ENCODE measurements at regions not wholly inside any gene's neighbourhood (a gene's known extent, or its start where the extent isn't known, plus 50 kb on each side); places are given as distances from the start of the nearest gene placed in this dataset.
"Not testable (repeated sequence)": the region's sequence is repeated elsewhere in the genome, so short reads cannot be mapped to it uniquely, and the experiment has no call there.

- intact Hi-C loops (cut with micrococcal nuclease): no loop called here
- Histone ChIP-seq H3K79me2 (ENCODE audit: insufficient read depth, low read length) (no peaks in the 10 kb centered on the region), H3K9me3 (replicated peaks in 1 of 2; ENCODE audit: control insufficient read depth in 1 of 2, insufficient read depth in 1 of 2, low read length in 2 of 2) (no peaks in the 10 kb centered on the region), H3K36me3 (replicated peaks in 1 of 2; ENCODE audit: control insufficient read depth in 1 of 2, insufficient read depth in 2 of 2, low read length in 2 of 2) (no peaks in the 10 kb centered on the region), H3K4me1 (ENCODE audit: control insufficient read depth in 1 of 2, insufficient read depth in 2 of 2, low read length in 2 of 2) (no peaks in the 10 kb centered on the region), H3K4me2 (replicated peaks; ENCODE audit: extremely low read depth, low read length, poor library complexity, severe bottlenecking) (no peak overlapping the region), H3K4me3 (replicated peaks in 1 of 3; ENCODE audit: low read depth in 2 of 3, low read length in 3 of 3) (no peak overlapping the region), H4K20me1 (ENCODE audit: insufficient read depth, low read length) (no peaks in the 10 kb centered on the region), H2AFZ (ENCODE audit: insufficient read depth, low read depth, low read length, poor library complexity, severe bottlenecking) (no peak overlapping the region), H3K9ac (ENCODE audit: insufficient read depth, low read length, poor library complexity, severe bottlenecking) (no peak overlapping the region), H3K27me3 (ENCODE audit: control insufficient read depth in 2 of 2, insufficient read depth in 2 of 2, low read length in 2 of 2) (no peaks in the 10 kb centered on the region), H3K27ac (ENCODE audit: low read depth in 1 of 2, low read length in 2 of 2) (no peak overlapping the region)
- Mint-ChIP-seq H3K9me3 (peaks cover 0 to 3% (median 0%) of the 10 kb centered on the region in 7 donors), H3K4me3 (no peak overlapping the region), H3K27me3 (ENCODE audit: low read depth in 3 of 3) (no peaks in the 10 kb centered on the region), H3K27ac (no peak overlapping the region), H3K36me3 (no peaks in the 10 kb centered on the region), H3K4me1 (no peaks in the 10 kb centered on the region)
- TF ChIP-seq, protein P1, sequence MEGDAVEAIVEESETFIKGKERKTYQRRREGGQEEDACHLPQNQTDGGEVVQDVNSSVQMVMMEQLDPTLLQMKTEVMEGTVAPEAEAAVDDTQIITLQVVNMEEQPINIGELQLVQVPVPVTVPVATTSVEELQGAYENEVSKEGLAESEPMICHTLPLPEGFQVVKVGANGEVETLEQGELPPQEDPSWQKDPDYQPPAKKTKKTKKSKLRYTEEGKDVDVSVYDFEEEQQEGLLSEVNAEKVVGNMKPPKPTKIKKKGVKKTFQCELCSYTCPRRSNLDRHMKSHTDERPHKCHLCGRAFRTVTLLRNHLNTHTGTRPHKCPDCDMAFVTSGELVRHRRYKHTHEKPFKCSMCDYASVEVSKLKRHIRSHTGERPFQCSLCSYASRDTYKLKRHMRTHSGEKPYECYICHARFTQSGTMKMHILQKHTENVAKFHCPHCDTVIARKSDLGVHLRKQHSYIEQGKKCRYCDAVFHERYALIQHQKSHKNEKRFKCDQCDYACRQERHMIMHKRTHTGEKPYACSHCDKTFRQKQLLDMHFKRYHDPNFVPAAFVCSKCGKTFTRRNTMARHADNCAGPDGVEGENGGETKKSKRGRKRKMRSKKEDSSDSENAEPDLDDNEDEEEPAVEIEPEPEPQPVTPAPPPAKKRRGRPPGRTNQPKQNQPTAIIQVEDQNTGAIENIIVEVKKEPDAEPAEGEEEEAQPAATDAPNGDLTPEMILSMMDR (IDR thresholded peaks at IDR 0.05): no peak
- DNase-seq: no peak
- WGBS (ENCODE audit: insufficient coverage): no CpG with 5 or more reads among the region's 2 CpGs
These were observed 679.7 kb downstream of the ZEB2 start for GRCh38 chr2:143840194-143840593.

DNA sequence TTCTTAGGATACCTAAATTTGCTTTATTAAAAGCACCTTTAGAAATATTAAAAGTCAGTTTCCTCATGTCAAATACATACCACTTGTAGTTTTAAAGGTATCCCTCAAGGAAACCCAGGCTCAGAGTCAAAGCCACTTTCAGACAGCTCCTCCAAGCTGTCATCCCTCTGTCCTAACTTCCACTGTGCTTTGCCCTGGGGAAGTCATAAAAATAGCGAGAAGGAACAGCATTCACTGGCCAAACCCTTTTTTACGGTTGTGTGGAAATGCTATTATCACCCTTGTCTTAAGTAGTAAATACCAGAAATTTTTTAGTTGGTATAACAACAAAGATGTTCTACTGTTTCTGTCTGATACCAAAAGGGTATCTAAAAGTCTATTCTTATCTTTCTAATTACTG is 680.5 kb downstream of the ZEB2 start:
- Histone ChIP-seq H3K27me3 (ENCODE audit: control insufficient read depth in 2 of 2, insufficient read depth in 2 of 2, low read length in 2 of 2) (no peaks in the 10 kb centered on the region), H3K9ac (ENCODE audit: insufficient read depth, low read length, poor library complexity, severe bottlenecking) (no peak overlapping the region), H4K20me1 (ENCODE audit: insufficient read depth, low read length) (no peaks in the 10 kb centered on the region), H3K79me2 (ENCODE audit: insufficient read depth, low read length) (no peaks in the 10 kb centered on the region), H3K4me1 (ENCODE audit: control insufficient read depth in 1 of 2, insufficient read depth in 2 of 2, low read length in 2 of 2) (no peaks in the 10 kb centered on the region), H3K9me3 (replicated peaks in 1 of 2; ENCODE audit: control insufficient read depth in 1 of 2, insufficient read depth in 1 of 2, low read length in 2 of 2) (no peaks in the 10 kb centered on the region), H3K4me2 (replicated peaks; ENCODE audit: extremely low read depth, low read length, poor library complexity, severe bottlenecking) (no peak overlapping the region), H2AFZ (ENCODE audit: insufficient read depth, low read depth, low read length, poor library complexity, severe bottlenecking) (no peak overlapping the region), H3K4me3 (replicated peaks in 1 of 3; ENCODE audit: low read depth in 2 of 3, low read length in 3 of 3) (no peak overlapping the region), H3K36me3 (replicated peaks in 1 of 2; ENCODE audit: control insufficient read depth in 1 of 2, insufficient read depth in 2 of 2, low read length in 2 of 2) (no peaks in the 10 kb centered on the region), H3K27ac (ENCODE audit: low read depth in 1 of 2, low read length in 2 of 2) (no peak overlapping the region)
- Mint-ChIP-seq H3K4me1 (no peaks in the 10 kb centered on the region), H3K9me3 (peaks cover 0 to 3% (median 0%) of the 10 kb centered on the region in 7 donors), H3K36me3 (no peaks in the 10 kb centered on the region), H3K27me3 (ENCODE audit: low read depth in 3 of 3) (no peaks in the 10 kb centered on the region), H3K27ac (no peak overlapping the region), H3K4me3 (no peak overlapping the region)
- DNase-seq: no peak
- intact Hi-C loops (cut with micrococcal nuclease): no loop called here
- no CpG with 5 or more reads among the region's 2 CpGs for WGBS (ENCODE audit: insufficient coverage)
- TF ChIP-seq, protein P1 (IDR thresholded peaks at IDR 0.05): no peak

DNA sequence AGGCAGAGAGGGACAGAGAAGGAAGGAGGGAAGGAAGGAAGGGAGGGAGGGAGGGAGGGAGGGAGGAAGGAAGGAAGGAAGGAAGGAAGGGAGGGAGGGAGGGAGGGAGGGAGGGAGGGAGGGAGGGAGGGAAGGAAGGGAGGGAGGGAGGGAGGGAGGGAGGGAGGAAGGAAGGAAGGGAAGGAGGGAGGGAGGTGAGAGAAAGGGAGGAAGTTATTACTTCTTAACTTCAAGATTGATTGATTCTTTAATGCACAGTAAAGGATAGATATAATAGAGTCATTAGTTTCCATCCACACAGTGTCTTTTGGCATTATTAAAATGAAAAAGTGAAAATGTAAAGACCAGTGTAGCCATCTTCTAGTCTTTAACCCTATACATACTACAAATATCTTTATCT is 682.9 kb downstream of the ZEB2 start:
- H3K4me3 Mint-ChIP-seq; H3K9me3 ChIP-seq (replicated peaks in 1 of 2; ENCODE audit: control insufficient read depth in 1 of 2, insufficient read depth in 1 of 2, low read length in 2 of 2); H4K20me1 ChIP-seq (ENCODE audit: insufficient read depth, low read length); intact Hi-C loops (cut with micrococcal nuclease); H3K27ac Mint-ChIP-seq; H3K79me2 ChIP-seq (ENCODE audit: insufficient read depth, low read length); H3K36me3 ChIP-seq (replicated peaks in 1 of 2; ENCODE audit: control insufficient read depth in 1 of 2, insufficient read depth in 2 of 2, low read length in 2 of 2); H3K4me3 ChIP-seq (replicated peaks in 1 of 3; ENCODE audit: low read depth in 2 of 3, low read length in 3 of 3); H3K4me1 Mint-ChIP-seq; H3K27me3 Mint-ChIP-seq (ENCODE audit: low read depth in 3 of 3); H3K27ac ChIP-seq (ENCODE audit: low read depth in 1 of 2, low read length in 2 of 2); H3K36me3 Mint-ChIP-seq; H2AFZ ChIP-seq (ENCODE audit: insufficient read depth, low read depth, low read length, poor library complexity, severe bottlenecking); H3K4me2 ChIP-seq (replicated peaks; ENCODE audit: extremely low read depth, low read length, poor library complexity, severe bottlenecking); DNase-seq; H3K9ac ChIP-seq (ENCODE audit: insufficient read depth, low read length, poor library complexity, severe bottlenecking); H3K4me1 ChIP-seq (ENCODE audit: control insufficient read depth in 1 of 2, insufficient read depth in 2 of 2, low read length in 2 of 2); H3K27me3 ChIP-seq (ENCODE audit: control insufficient read depth in 2 of 2, insufficient read depth in 2 of 2, low read length in 2 of 2); H3K9me3 Mint-ChIP-seq: not testable (repeated sequence)

Measured in CD14-positive monocyte (primary cell).